ENCODE measurements at regions not wholly inside any gene's neighbourhood (a gene's known extent, or its start where the extent isn't known, plus 50 kb on each side); places are given as distances from the start of the nearest gene placed in this dataset.

DNA sequence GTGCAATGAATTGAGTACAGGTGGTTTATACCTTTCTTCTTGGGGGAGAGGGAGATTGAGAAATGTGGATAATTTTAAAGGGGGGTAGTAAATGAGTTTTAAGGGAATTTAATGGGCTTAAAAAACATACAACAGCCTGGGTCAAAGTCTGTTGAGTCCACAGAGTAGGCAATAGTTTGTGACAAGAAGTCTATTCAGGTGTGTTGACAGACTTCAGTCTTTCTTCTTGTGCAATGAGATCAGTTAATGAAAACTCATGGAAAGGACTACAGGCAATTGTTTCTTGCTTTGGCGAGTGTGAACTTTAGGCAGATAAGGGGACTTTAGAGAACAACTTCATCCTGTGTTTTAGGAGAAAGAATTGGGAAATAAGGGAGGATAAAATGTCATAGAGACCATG, 507.8 kb upstream of the CA10 start:
- H3K27me3 ChIP-seq = no peaks in the 10 kb centered on the region
- no peak overlapping the region for H3K4me3 ChIP-seq
- intact Hi-C loops (cut with DNase I) = no loop called here
- no peak for TF ChIP-seq CTCF (IDR thresholded peaks at IDR 0.05)
- no peak for TF ChIP-seq POLR2AphosphoS5 (IDR thresholded peaks at IDR 0.05; ENCODE audit: insufficient read depth in 1 of 2, low read depth in 1 of 2)
- TF ChIP-seq POLR2A (IDR thresholded peaks at IDR 0.05) = no peak
- no peak for DNase-seq (ENCODE audit: extremely low spot score in 2 of 2)
- no peaks in the 10 kb centered on the region for H3K4me1 ChIP-seq
- no peaks in the 10 kb centered on the region for H3K36me3 ChIP-seq
- no peaks in the 10 kb centered on the region for H3K9me3 ChIP-seq
- H3K27ac ChIP-seq = no peak overlapping the region

GRCh38 chr17:52660692-52661091, 502.2 kb upstream of the CA10 start:
- TF ChIP-seq POLR2AphosphoS5 (IDR thresholded peaks at IDR 0.05; ENCODE audit: insufficient read depth in 1 of 2, low read depth in 1 of 2) (no peak), CTCF (IDR thresholded peaks at IDR 0.05) (no peak), POLR2A (IDR thresholded peaks at IDR 0.05) (no peak)
- DNase-seq (ENCODE audit: extremely low spot score in 2 of 2) = no peak
- Histone ChIP-seq H3K36me3 (no peaks in the 10 kb centered on the region), H3K27ac (no peak overlapping the region), H3K9me3 (no peaks in the 10 kb centered on the region), H3K4me3 (no peak overlapping the region), H3K4me1 (no peaks in the 10 kb centered on the region), H3K27me3 (no peaks in the 10 kb centered on the region)
- intact Hi-C loops (cut with DNase I) = no loop called here

DNA sequence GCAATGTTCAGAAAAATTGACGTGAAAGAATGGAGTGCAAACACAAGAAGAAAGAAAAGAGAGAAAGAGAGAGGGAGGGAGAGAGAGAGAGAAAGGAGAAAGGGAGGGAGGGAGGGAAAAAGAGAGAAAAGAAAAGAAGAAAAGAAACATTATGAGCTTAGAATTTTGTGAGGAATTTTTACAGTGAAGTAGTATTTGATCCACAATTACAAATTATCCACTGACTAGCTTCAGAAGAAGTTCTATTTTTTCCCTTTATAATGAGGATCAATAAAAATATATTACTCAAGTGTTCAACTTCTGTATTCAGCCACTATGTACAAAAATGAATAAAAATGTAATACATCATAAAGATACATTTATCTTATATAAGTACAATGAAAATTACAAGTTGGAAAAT, 494.5 kb upstream of the CA10 start:
- no peak for DNase-seq (ENCODE audit: extremely low spot score in 2 of 2)
- Histone ChIP-seq H3K4me3 (no peak overlapping the region), H3K27me3 (no peaks in the 10 kb centered on the region), H3K27ac (no peak overlapping the region), H3K9me3 (no peaks in the 10 kb centered on the region), H3K4me1 (no peaks in the 10 kb centered on the region), H3K36me3 (no peaks in the 10 kb centered on the region)
- intact Hi-C loops (cut with DNase I) = no loop called here
- TF ChIP-seq CTCF (IDR thresholded peaks at IDR 0.05) = no peak

- TF ChIP-seq CTCF (IDR thresholded peaks at IDR 0.05) (no peak), POLR2A (IDR thresholded peaks at IDR 0.05) (no peak), POLR2AphosphoS5 (IDR thresholded peaks at IDR 0.05; ENCODE audit: insufficient read depth in 1 of 2, low read depth in 1 of 2) (no peak)
- Histone ChIP-seq H3K27ac (no peak overlapping the region), H3K36me3 (no peaks in the 10 kb centered on the region), H3K4me3 (no peak overlapping the region), H3K4me1 (no peaks in the 10 kb centered on the region), H3K9me3 (no peaks in the 10 kb centered on the region), H3K27me3 (no peaks in the 10 kb centered on the region)
- DNase-seq (ENCODE audit: extremely low spot score in 2 of 2) = no peak
- intact Hi-C loops (cut with DNase I) = no loop called here
These were observed 490.5 kb upstream of the CA10 start for GRCh38 chr17:52648995-52649394.

GRCh38 chr17:52647411-52647810, 488.9 kb upstream of the CA10 start:
- H3K27me3 ChIP-seq = no peaks in the 10 kb centered on the region
- H3K9me3 ChIP-seq = no peaks in the 10 kb centered on the region
- H3K36me3 ChIP-seq = no peaks in the 10 kb centered on the region
- no peak overlapping the region for H3K4me3 ChIP-seq
- no peak overlapping the region for H3K27ac ChIP-seq
- H3K4me1 ChIP-seq = no peaks in the 10 kb centered on the region
- intact Hi-C loops (cut with DNase I) = no loop called here
- DNase-seq (ENCODE audit: extremely low spot score in 2 of 2) = no peak
- TF ChIP-seq POLR2A (IDR thresholded peaks at IDR 0.05) = no peak
- no peak for TF ChIP-seq POLR2AphosphoS5 (IDR thresholded peaks at IDR 0.05; ENCODE audit: insufficient read depth in 1 of 2, low read depth in 1 of 2)
- TF ChIP-seq CTCF (IDR thresholded peaks at IDR 0.05) = no peak

All from vagina (tissue), 2 donors.